ENCODE measurements at regions not wholly inside any gene's neighbourhood (a gene's known extent, or its start where the extent isn't known, plus 50 kb on each side); places are given as distances from the start of the nearest gene placed in this dataset.

DNA sequence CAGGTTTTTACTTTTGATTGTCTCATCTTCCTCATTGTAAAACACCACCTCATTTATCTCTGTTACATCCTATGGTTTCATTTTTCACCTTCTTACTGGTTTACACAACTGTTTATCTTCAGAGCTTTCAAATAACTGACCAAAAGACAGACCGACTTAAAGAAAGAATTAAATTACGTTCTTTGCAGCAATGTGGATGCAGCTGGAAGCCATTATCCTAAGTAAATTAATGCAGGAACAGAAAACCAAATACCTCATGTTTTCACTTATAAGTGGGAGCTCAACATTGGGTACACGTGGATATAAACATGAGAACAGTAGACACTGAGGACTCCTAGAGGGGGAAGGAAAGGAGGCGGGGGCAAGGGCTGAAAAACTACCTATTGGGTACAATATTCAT lies 729.0 kb upstream of the USP15 start:
- ChIA-PET POLR2A (no interaction called here), CTCF (no interaction called here), RAD21 (ENCODE audit: low non-redundant PET in 1 of 2, low total read pairs in 2 of 2, uncharacterized antibody in 2 of 2, unreplicated experiment in 2 of 2) (no interaction called here)
- intact Hi-C loops (cut with micrococcal nuclease), result loop anchor here (10.0 kb wide), 1 partner anchor 1426 kb away; no protein-coding TSS in a partner anchor
- H3K9ac ChIP-seq (ENCODE audit: low read length), result no peak overlapping the region
- H3K36me3 ChIP-seq (ENCODE audit: control insufficient read depth in 1 of 2, insufficient read depth in 2 of 2, low read length in 2 of 2), result no peaks in the 10 kb centered on the region
- H3K79me2 ChIP-seq (ENCODE audit: insufficient read depth, low read length), result no peaks in the 10 kb centered on the region
- ATAC-seq (no peak), DNase-seq (ENCODE audit: low read depth, low spot score) (no peak)
- peaks cover 0 to 3% of the 10 kb centered on the region in 2 experiments; a peak in 1 of 4 replicates for H3K4me1 ChIP-seq (ENCODE audit: control insufficient read depth in 1 of 2, insufficient read depth in 2 of 2, low read length in 2 of 2)
- H3K9me3 ChIP-seq (ENCODE audit: control insufficient read depth in 1 of 2, insufficient read depth in 1 of 2, low read depth in 1 of 2, low read length in 2 of 2), result no peaks in the 10 kb centered on the region
- no peaks in the 10 kb centered on the region for H3K27me3 ChIP-seq (ENCODE audit: insufficient read depth, low read length)
- H2AFZ ChIP-seq (ENCODE audit: low read depth, low read length, poor library complexity, severe bottlenecking), result no peak overlapping the region
- H3K9me2 ChIP-seq (ENCODE audit: insufficient read depth), result no peaks in the 10 kb centered on the region
- H3K4me3 ChIP-seq (replicated peaks in 1 of 2; ENCODE audit: low read depth in 1 of 2, low read length in 2 of 2), result no peak overlapping the region
- H3K27ac ChIP-seq (ENCODE audit: low read depth, low read length), result no peak overlapping the region
- no peak for TF ChIP-seq SP1 (IDR thresholded peaks at IDR 0.05; ENCODE audit: low read depth)
- TF ChIP-seq, protein P1, sequence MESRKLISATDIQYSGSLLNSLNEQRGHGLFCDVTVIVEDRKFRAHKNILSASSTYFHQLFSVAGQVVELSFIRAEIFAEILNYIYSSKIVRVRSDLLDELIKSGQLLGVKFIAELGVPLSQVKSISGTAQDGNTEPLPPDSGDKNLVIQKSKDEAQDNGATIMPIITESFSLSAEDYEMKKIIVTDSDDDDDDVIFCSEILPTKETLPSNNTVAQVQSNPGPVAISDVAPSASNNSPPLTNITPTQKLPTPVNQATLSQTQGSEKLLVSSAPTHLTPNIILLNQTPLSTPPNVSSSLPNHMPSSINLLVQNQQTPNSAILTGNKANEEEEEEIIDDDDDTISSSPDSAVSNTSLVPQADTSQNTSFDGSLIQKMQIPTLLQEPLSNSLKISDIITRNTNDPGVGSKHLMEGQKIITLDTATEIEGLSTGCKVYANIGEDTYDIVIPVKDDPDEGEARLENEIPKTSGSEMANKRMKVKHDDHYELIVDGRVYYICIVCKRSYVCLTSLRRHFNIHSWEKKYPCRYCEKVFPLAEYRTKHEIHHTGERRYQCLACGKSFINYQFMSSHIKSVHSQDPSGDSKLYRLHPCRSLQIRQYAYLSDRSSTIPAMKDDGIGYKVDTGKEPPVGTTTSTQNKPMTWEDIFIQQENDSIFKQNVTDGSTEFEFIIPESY (IDR thresholded peaks at IDR 0.05; ENCODE audit: extremely low read depth, insufficient replicate concordance, low read length), result no peak
- TF ChIP-seq FOSL1 (IDR thresholded peaks at IDR 0.05; ENCODE audit: low read depth), result no peak
- no peak for TF ChIP-seq ZFX (IDR thresholded peaks at IDR 0.05)
- no peak for TF ChIP-seq EGR1 (IDR thresholded peaks at IDR 0.05; ENCODE audit: low read depth)
- TF ChIP-seq TCF7L2 (IDR thresholded peaks at IDR 0.05; ENCODE audit: borderline replicate concordance, extremely low read depth, insufficient read depth, insufficient read length), result no peak
- no peak for TF ChIP-seq ELF1 (IDR thresholded peaks at IDR 0.05; ENCODE audit: borderline replicate concordance, low read depth)
- no peak for TF ChIP-seq RAD21 (IDR thresholded peaks at IDR 0.05; ENCODE audit: low read depth)
- TF ChIP-seq SIN3A (IDR thresholded peaks at IDR 0.05; ENCODE audit: low read depth), result no peak
- no peak for TF ChIP-seq EZH2phosphoT487 (IDR thresholded peaks at IDR 0.05; ENCODE audit: borderline replicate concordance)
- H4K20me1 ChIP-seq (ENCODE audit: insufficient read depth), result no peaks in the 10 kb centered on the region
- no TSS peak for BruUV-seq (replicated peaks)
- no peak overlapping the region for H3K4me2 ChIP-seq (ENCODE audit: low read length)
